ENCODE measurements at regions not wholly inside any gene's neighbourhood (a gene's known extent, or its start where the extent isn't known, plus 50 kb on each side); places are given as distances from the start of the nearest gene placed in this dataset.
"Not testable (repeated sequence)": the region's sequence is repeated elsewhere in the genome, so short reads cannot be mapped to it uniquely, and the experiment has no call there.

DNA sequence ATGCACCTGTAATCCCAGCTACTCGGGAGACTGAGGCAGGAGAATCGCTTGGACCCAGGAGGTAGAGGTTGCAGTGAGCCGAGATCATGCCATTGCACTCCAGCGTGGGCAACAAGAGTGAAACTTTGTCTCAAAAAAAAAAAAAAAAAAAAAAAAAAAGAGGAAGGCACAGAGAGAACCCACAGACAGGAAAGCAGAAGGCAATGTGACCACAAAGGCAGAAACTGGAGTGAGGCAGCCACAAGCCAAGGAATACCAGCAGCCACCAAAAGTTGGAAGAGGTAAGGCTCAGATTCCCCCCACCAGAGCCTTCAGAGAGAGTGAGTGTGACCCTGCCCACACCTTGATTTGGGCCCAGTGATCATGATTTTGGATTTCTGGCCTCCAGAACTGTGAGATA, 54.7 kb upstream of the E2F3 start:
- not testable (repeated sequence) for TF ChIP-seq POLR2A (IDR thresholded peaks at IDR 0.05)
- TF ChIP-seq, protein P1, sequence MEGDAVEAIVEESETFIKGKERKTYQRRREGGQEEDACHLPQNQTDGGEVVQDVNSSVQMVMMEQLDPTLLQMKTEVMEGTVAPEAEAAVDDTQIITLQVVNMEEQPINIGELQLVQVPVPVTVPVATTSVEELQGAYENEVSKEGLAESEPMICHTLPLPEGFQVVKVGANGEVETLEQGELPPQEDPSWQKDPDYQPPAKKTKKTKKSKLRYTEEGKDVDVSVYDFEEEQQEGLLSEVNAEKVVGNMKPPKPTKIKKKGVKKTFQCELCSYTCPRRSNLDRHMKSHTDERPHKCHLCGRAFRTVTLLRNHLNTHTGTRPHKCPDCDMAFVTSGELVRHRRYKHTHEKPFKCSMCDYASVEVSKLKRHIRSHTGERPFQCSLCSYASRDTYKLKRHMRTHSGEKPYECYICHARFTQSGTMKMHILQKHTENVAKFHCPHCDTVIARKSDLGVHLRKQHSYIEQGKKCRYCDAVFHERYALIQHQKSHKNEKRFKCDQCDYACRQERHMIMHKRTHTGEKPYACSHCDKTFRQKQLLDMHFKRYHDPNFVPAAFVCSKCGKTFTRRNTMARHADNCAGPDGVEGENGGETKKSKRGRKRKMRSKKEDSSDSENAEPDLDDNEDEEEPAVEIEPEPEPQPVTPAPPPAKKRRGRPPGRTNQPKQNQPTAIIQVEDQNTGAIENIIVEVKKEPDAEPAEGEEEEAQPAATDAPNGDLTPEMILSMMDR (IDR thresholded peaks at IDR 0.05 in 4 of 5, conservative IDR thresholded peaks at IDR 0.05 in 1 of 5): not testable (repeated sequence)

Data from gastrocnemius medialis (tissue), 4 donors.